ENCODE measurements at regions not wholly inside any gene's neighbourhood (a gene's known extent, or its start where the extent isn't known, plus 50 kb on each side); places are given as distances from the start of the nearest gene placed in this dataset.
A peak's percentile ranks its signal among the peaks of the same experiment; 100 is the strongest.

DNA sequence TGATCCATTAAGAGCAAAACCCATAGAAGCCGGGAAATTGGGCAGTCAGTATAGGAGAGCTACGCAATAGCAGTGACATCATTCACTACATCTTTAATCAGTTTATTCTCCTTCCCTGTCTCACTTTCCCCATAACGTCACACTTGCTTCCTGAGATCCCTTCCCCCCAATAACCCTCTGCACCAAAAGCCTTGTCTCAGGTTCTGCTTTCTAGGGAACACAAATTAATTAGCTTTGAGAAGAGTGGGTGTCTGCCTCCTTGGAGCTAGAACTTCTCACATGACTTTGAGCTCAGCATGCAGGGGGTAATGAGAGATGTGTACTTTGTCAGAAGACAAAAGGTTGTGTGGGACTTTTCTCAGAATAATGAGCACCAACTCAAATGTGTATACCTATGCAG is 128.3 kb upstream of the MAOA start:
- H3K4me3 ChIP-seq (replicated peaks in 1 of 2; ENCODE audit: low read depth in 2 of 2, low read length in 2 of 2): no peak overlapping the region
- no peak for TF ChIP-seq CTCF (IDR thresholded peaks at IDR 0.05; ENCODE audit: low read depth, low read length)
- DNase-seq (ENCODE audit: low read depth in 2 of 2): no peak

DNA sequence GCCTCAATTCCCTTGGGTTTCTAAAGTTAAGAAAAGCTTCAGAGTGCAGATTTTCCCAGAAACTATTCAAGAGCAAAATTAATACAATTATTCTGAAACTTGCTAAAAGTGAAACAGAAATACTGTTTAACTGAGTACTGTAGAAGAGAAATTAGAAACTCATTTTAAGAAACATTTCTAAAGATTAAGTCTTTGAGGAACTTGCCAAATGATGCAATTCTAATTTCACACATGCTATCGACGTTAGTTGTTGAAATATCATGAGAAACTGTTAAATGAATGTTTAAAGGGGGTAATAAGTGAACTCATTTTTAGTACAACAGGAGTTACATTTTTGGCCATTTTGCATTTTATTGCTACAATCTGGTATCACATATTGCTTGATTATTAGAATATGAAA is 125.3 kb upstream of the MAOA start:
- no peak overlapping the region for H3K4me3 ChIP-seq (replicated peaks in 1 of 2; ENCODE audit: low read depth in 2 of 2, low read length in 2 of 2)
- no peak for DNase-seq (ENCODE audit: low read depth in 2 of 2)
- no peak for TF ChIP-seq CTCF (IDR thresholded peaks at IDR 0.05; ENCODE audit: low read depth, low read length)

- TF ChIP-seq CTCF (IDR thresholded peaks at IDR 0.05; ENCODE audit: low read depth, low read length): no peak
- no peak for DNase-seq (ENCODE audit: low read depth in 2 of 2)
- H3K4me3 ChIP-seq (replicated peaks in 1 of 2; ENCODE audit: low read depth in 2 of 2, low read length in 2 of 2): no peak overlapping the region
Measured at GRCh38 chrX:43540318-43540717, 115.8 kb upstream of the MAOA start.

DNA sequence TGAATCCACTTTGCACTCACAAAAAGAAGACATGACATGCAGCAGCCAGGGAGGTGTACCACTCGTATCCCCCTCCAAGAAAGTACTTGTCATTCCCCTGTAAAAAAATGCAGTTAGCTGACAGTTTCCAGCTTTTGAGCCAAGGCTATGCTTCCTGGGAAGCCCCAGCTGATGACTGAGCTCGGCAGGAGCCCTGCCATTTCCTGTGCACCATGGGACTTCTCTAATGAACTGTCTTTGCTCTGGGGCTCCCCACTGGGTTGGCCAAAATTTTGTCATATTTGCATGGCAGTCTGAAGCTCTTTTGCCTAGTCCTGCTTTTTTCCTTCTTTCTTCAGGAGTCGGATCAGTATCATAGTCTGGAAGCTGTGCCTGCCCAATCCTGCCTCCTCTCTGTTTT is 104.5 kb upstream of the MAOA start:
- no peak for TF ChIP-seq CTCF (IDR thresholded peaks at IDR 0.05; ENCODE audit: low read depth, low read length)
- DNase-seq (ENCODE audit: low read depth in 2 of 2): peak in 1 of 2 donors; percentile 9
- no peak overlapping the region for H3K4me3 ChIP-seq (replicated peaks in 1 of 2; ENCODE audit: low read depth in 2 of 2, low read length in 2 of 2)

DNA sequence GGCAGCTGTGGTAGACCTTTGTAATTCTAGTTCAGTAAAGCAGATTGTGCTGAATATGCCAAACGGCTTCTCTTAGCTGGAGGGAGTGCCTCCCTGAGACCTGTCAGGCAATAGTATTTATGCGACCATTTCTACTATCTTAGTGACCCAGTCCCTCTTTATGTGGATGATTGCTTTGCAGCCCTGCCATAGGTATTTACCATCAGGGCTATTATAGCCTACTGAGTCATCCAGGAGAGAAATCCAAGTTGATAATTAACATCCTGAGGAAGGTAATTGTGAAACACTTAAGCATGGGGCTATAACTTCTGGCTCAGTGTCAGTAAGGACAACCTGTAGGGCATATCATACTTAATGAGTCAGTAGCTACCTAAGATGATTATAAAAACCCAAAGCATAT is 103.9 kb upstream of the MAOA start:
- no peak overlapping the region for H3K4me3 ChIP-seq (replicated peaks in 1 of 2; ENCODE audit: low read depth in 2 of 2, low read length in 2 of 2)
- no peak for DNase-seq (ENCODE audit: low read depth in 2 of 2)
- TF ChIP-seq CTCF (IDR thresholded peaks at IDR 0.05; ENCODE audit: low read depth, low read length): no peak

DNA sequence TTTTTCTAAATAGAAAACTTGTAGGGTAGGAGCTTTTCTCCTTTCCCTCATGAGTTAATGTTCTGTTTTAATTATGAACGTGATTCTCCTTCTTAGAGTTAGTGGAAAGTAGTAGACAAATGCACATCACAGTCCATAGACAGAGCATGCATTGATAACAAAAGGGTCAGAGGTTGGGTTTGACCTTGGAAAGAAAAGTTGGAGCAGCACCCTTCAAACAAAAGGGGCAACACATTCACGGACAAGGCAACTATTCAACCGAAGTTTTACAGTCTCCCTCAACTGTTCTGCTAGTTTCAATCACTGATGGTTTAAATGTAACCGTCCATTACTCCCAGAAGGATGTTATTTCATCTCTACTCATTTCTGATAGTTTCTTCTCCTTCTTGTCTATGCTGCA is 103.4 kb upstream of the MAOA start:
- TF ChIP-seq CTCF (IDR thresholded peaks at IDR 0.05; ENCODE audit: low read depth, low read length): no peak
- DNase-seq (ENCODE audit: low read depth in 2 of 2): no peak
- H3K4me3 ChIP-seq (replicated peaks in 1 of 2; ENCODE audit: low read depth in 2 of 2, low read length in 2 of 2): no peak overlapping the region

GRCh38 chrX:43553257-43553656 is 102.8 kb upstream of the MAOA start:
- no peak overlapping the region for H3K4me3 ChIP-seq (replicated peaks in 1 of 2; ENCODE audit: low read depth in 2 of 2, low read length in 2 of 2)
- TF ChIP-seq CTCF (IDR thresholded peaks at IDR 0.05; ENCODE audit: low read depth, low read length): no peak
- DNase-seq (ENCODE audit: low read depth in 2 of 2): no peak

Data from cardiac fibroblast (primary cell).